ENCODE measurements at regions not wholly inside any gene's neighbourhood (a gene's known extent, or its start where the extent isn't known, plus 50 kb on each side); places are given as distances from the start of the nearest gene placed in this dataset.

- no peak for TF ChIP-seq CTCF (IDR thresholded peaks at IDR 0.05)
Observed at GRCh38 chr6:14231501-14232280, 114.1 kb downstream of the CD83 start.

- no peak for TF ChIP-seq CTCF (IDR thresholded peaks at IDR 0.05)
Observed at GRCh38 chr6:14232889-14233288, 115.3 kb downstream of the CD83 start.

DNA sequence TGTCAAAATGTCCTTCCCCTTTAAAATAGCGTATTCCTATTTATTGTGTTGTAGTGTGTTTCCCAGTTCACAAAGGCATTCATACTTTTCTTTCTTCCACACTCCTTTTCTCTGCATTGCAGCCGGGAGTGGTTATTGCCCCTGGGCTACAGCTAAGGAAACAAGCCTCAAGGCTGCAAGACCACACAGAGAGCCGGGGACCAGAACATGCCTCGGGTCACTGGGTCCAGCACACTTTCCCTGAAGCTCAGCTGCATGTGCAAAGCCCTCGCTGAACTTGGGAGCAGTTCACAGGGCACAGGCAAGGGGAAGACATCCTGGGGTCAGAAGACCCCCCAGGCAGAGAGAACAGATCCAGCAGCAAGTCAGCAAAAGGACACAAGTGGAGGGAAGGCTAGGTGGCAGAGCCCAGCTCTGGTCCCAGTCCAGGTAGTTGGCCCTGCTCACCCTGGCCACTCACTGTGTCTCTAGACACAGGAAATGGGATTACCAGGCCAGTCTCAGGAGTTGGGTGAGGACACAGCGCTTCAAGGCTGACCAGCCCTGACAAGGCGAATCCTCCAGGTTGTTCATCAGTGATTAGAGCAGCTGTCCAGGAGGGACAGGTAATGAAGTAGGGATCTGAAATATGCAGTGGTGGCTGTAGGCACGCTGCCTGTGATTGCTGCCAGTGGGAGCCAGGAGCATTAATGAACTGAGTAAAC lies 118.2 kb downstream of the CD83 start:
- TF ChIP-seq CTCF (IDR thresholded peaks at IDR 0.05): no peak

GRCh38 chr6:14239097-14239496 lies 121.5 kb downstream of the CD83 start:
- TF ChIP-seq CTCF (IDR thresholded peaks at IDR 0.05): no peak

- no peak for TF ChIP-seq CTCF (IDR thresholded peaks at IDR 0.05)
Observed at GRCh38 chr6:14240411-14241166, 123.0 kb downstream of the CD83 start.

GRCh38 chr6:14241255-14242070 lies 123.9 kb downstream of the CD83 start:
- TF ChIP-seq CTCF (IDR thresholded peaks at IDR 0.05): no peak

DNA sequence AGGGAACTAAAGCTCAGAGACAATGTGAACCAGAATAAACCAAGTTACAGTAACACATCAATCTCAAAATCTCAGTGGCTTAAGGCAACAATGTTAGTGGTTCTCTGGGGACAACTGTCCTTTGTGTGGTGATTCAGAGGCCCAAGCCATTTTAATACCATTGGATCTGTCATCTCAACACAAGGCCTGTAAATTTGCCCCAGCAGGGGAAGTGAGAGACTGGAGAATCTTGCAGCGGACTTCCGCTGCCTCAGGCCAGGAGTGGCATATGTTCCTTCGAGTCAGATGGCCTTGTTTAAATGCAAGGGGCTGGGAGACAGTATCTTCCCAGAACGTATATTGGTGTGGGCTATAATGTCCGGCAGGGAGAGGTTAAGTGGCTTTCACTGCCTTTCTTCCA lies 126.0 kb downstream of the CD83 start:
- no peak for TF ChIP-seq CTCF (IDR thresholded peaks at IDR 0.05)
